ENCODE measurements at regions not wholly inside any gene's neighbourhood (a gene's known extent, or its start where the extent isn't known, plus 50 kb on each side); places are given as distances from the start of the nearest gene placed in this dataset.

DNA sequence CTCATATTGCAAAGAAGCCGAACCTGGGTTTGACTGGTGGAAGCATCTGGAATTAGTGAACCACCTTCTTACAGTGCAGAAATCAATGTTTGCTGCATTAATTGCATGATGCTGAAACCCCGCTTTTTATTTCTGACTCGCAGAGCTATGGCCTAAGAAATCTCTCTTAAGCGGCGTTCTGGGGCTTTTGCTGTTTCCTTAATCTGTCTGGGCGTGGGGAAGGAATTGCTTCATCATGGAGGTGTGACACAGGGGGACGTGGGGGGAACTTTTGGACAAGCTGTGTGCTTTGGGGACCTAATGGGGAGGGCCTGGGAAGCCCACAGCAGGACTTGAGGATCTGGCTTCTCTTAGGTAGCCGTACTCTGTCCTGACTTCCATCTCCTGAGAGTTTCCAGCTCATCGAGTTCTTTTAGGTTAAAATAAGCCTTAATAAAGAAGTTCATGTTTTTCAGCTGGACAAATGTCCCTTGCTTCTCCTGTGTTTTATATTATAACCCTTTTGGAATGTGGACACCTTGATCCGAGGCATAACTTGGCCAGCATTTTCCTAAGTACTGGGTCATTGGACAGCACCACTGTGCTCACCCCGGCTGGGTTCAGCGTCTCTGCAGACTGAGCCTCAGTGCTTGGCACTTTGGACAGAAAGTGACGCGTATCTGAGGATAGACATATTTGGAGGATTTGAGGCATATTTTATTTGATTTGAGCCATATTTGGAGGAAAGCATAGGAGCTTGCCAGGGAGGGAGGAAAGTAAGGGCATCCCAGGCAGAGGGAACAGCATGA is 192.1 kb upstream of the MYL2 start:
- in situ Hi-C loops (cut with MboI; ENCODE audit: low sequenced_read_pairs, unreplicated experiment), result no loop called here
- DNase-seq (ENCODE audit: low spot score), result no peak
- no peak for TF ChIP-seq CTCF (IDR thresholded peaks at IDR 0.05; ENCODE audit: borderline replicate concordance, control extremely low read depth, extremely low read depth, insufficient read depth, missing control alignments)

- in situ Hi-C loops (cut with MboI; ENCODE audit: low sequenced_read_pairs, unreplicated experiment), result no loop called here
- DNase-seq (ENCODE audit: low spot score), result no peak
- no peak for TF ChIP-seq CTCF (IDR thresholded peaks at IDR 0.05; ENCODE audit: borderline replicate concordance, control extremely low read depth, extremely low read depth, insufficient read depth, missing control alignments)
Observed at GRCh38 chr12:111111681-111112080, 191.3 kb upstream of the MYL2 start.

DNA sequence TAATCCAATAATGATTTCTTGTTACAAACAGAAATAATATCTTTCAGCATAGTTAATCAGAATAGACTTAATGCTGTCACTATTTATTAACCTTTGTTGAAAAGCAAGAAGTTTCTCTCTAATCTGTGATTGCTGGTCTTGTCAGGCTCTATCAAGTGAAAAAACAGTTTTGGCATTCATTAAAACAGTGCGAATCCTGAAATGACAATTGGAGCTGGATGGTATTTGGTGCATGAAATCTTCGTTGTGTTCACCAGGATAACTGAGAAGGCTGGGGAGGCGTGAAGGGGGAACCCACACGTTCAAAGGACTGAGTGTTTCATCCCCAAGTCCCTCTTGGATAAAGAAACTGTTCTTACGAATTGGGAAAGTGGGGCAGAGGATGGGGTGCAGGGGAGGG is 190.2 kb upstream of the MYL2 start:
- in situ Hi-C loops (cut with MboI; ENCODE audit: low sequenced_read_pairs, unreplicated experiment), result no loop called here
- TF ChIP-seq CTCF (IDR thresholded peaks at IDR 0.05; ENCODE audit: borderline replicate concordance, control extremely low read depth, extremely low read depth, insufficient read depth, missing control alignments), result no peak

GRCh38 chr12:111108726-111109125 is 188.3 kb upstream of the MYL2 start:
- no peak for TF ChIP-seq CTCF (IDR thresholded peaks at IDR 0.05; ENCODE audit: borderline replicate concordance, control extremely low read depth, extremely low read depth, insufficient read depth, missing control alignments)
- in situ Hi-C loops (cut with MboI; ENCODE audit: low sequenced_read_pairs, unreplicated experiment), result no loop called here
- DNase-seq (ENCODE audit: low spot score), result no peak

More for the DNA sequence above, 190.2 kb upstream of the MYL2 start:
- DNase-seq (ENCODE audit: low spot score), result no peak

GRCh38 chr12:111107392-111108178 is 187.2 kb upstream of the MYL2 start:
- in situ Hi-C loops (cut with MboI; ENCODE audit: low sequenced_read_pairs, unreplicated experiment), result no loop called here
- no peak for DNase-seq (ENCODE audit: low spot score)
- TF ChIP-seq CTCF (IDR thresholded peaks at IDR 0.05; ENCODE audit: borderline replicate concordance, control extremely low read depth, extremely low read depth, insufficient read depth, missing control alignments), result no peak

DNA sequence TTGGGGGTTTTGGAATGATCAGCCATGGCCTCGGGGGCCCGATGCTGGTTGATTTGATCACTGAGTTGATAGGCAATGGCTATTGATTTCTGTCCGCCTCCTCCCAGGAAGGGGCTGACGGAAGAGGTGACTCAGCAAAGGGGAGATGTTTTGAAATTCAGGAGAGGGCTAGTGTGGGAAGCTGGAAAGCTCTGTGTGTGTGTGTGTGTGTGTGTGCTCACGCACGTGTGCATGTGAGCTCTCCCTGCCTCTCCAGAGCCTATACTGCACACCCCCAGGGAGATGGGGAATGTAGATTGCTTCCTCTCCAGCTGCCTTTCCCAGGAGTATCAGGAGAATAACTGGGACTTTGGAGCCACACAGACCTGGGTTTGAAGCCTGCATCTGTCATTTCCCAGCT is 184.9 kb upstream of the MYL2 start:
- in situ Hi-C loops (cut with MboI; ENCODE audit: low sequenced_read_pairs, unreplicated experiment), result no loop called here
- no peak for DNase-seq (ENCODE audit: low spot score)
- TF ChIP-seq CTCF (IDR thresholded peaks at IDR 0.05; ENCODE audit: borderline replicate concordance, control extremely low read depth, extremely low read depth, insufficient read depth, missing control alignments), result no peak

Measured in GM13976 (cell line).